Keratinocyte (primary cell): ENCODE measurements at regions not wholly inside any gene's neighbourhood (a gene's known extent, or its start where the extent isn't known, plus 50 kb on each side); places are given as distances from the start of the nearest gene placed in this dataset.

ENCODE experiments used
- DNase-seq: peaks from one replicate; pipeline ENCODE4 v3.0.0-alpha.2; 2011; ENCODE audit warnings: low read depth, missing footprints, low spot score
- FAIRE-seq: peaks from 2 replicates; lab custom pipeline; 2011; peaks lifted over from hg19 to GRCh38; lab: Jason Lieb, UNC
- H2AFZ ChIP-seq: 2 replicates; pipeline ENCODE4 v1.6.0; 2012; ENCODE audit warnings: low read length, control low read depth, inconsistent platforms; ENCODE audit not compliant: control insufficient read depth
- H3K27ac ChIP-seq: 2 replicates; pipeline ENCODE4 v1.5.1; 2011; ENCODE audit warnings: low read length; ENCODE audit not compliant: control insufficient read depth, insufficient read depth
- H3K27me3 ChIP-seq: 3 replicates; pipeline ENCODE4 v1.6.0; 2011; ENCODE audit warnings: low read length; ENCODE audit not compliant: control insufficient read depth, insufficient read depth; ENCODE audit errors: extremely low read depth
- H3K36me3 ChIP-seq, 2 experiments: 2 replicates in 1 of 2; 3 replicates in 1 of 2; pipeline ENCODE4 v1.5.1; 2011; ENCODE audit warnings: low read length in 2 of 2, mild to moderate bottlenecking in 1 of 2; ENCODE audit not compliant: control insufficient read depth in 2 of 2, insufficient read depth in 2 of 2; ENCODE audit errors: extremely low read depth in 1 of 2
- H3K4me1 ChIP-seq: 3 replicates; pipeline ENCODE4 v1.5.1; 2011; ENCODE audit warnings: low read length; ENCODE audit not compliant: control insufficient read depth, insufficient read depth; ENCODE audit errors: extremely low read depth
- H3K4me2 ChIP-seq: 3 replicates; pipeline ENCODE4 v1.6.0; 2011; ENCODE audit warnings: low read depth, low read length; ENCODE audit not compliant: control insufficient read depth, insufficient read depth; ENCODE audit errors: extremely low read depth
- H3K4me3 ChIP-seq, 3 experiments: fragments of 200-600 bp in 1 of 3; sonication (generic) in 1 of 3; 2 replicates in 2 of 3; 3 replicates in 1 of 3; pipeline ENCODE4 v1.5.1; 2011 to 2016; ENCODE audit warnings: low read length in 3 of 3, mild to moderate bottlenecking in 3 of 3, control low read depth in 2 of 3, inconsistent platforms in 1 of 3, low read depth in 1 of 3, mixed read lengths in 1 of 3, mixed run types in 1 of 3, moderate library complexity in 1 of 3; ENCODE audit not compliant: control insufficient read depth in 2 of 3, insufficient read depth in 2 of 3; ENCODE audit errors: extremely low read depth in 1 of 3
- H3K79me2 ChIP-seq: 2 replicates; pipeline ENCODE4 v1.6.0; 2012; ENCODE audit warnings: low read length; ENCODE audit not compliant: control insufficient read depth, insufficient read depth
- H3K9ac ChIP-seq: 3 replicates; pipeline ENCODE4 v1.6.0; 2011; ENCODE audit warnings: low read length; ENCODE audit not compliant: control insufficient read depth, insufficient read depth; ENCODE audit errors: extremely low read depth
- H3K9me1 ChIP-seq: 3 replicates; pipeline ENCODE4 v1.6.0; 2011; ENCODE audit warnings: low read length; ENCODE audit not compliant: control insufficient read depth, insufficient read depth; ENCODE audit errors: extremely low read depth
- H3K9me3 ChIP-seq: 2 replicates; pipeline ENCODE4 v1.5.1; 2012; ENCODE audit warnings: low read depth, low read length; ENCODE audit not compliant: control insufficient read depth
- H4K20me1 ChIP-seq: 3 replicates; pipeline ENCODE4 v1.6.0; 2011; ENCODE audit warnings: low read length; ENCODE audit not compliant: control insufficient read depth, insufficient read depth; ENCODE audit errors: extremely low read depth
- EZH2 ChIP-seq: IDR thresholded peaks from one replicate; pipeline ENCODE4 v1.6.1; 2012; ENCODE audit warnings: inconsistent platforms, mild to moderate bottlenecking, low read length, moderate library complexity
- dilution Hi-C: fragments of 300-500 bp; cut with MboI; formaldehyde crosslinking; loops from one replicate; pipeline ENCODE4 v1.7.0; 2020; ENCODE audit warnings: low sequenced_read_pairs; ENCODE audit not compliant: extremely low pct_ligation_motif_present
- TF ChIP-seq, protein P1 (sequence below), 3 experiments: IDR thresholded peaks in 1 of 3; conservative IDR thresholded peaks in 1 of 3; optimal IDR thresholded peaks in 1 of 3; 2 replicates in 2 of 3; 3 replicates in 1 of 3; pipeline versions ENCODE3 to v1.5.1; 2011; ENCODE audit warnings: low read length in 3 of 3, mild to moderate bottlenecking in 3 of 3, moderate library complexity in 2 of 3, control low read depth in 1 of 3, inconsistent platforms in 1 of 3; ENCODE audit not compliant: insufficient read depth in 2 of 3; ENCODE audit errors: extremely low read depth in 1 of 3

- Histone ChIP-seq H2AFZ (no peak overlapping the region), H3K4me3 (no peak overlapping the region), H3K9me3 (no peaks in the 10 kb centered on the region), H3K27me3 (peaks cover 25% of the 10 kb centered on the region), H3K36me3 (no peaks in the 10 kb centered on the region), H3K4me2 (no peak overlapping the region), H3K9ac (no peak overlapping the region), H4K20me1 (peaks cover 2% of the 10 kb centered on the region), H3K79me2 (no peaks in the 10 kb centered on the region), H3K9me1 (no peaks in the 10 kb centered on the region), H3K27ac (no peak overlapping the region), H3K4me1 (peaks cover 13% of the 10 kb centered on the region)
- dilution Hi-C loops, result no loop called here
- no peak for FAIRE-seq
- no peak for DNase-seq
- TF ChIP-seq EZH2, result no peak
- TF ChIP-seq, protein P1, sequence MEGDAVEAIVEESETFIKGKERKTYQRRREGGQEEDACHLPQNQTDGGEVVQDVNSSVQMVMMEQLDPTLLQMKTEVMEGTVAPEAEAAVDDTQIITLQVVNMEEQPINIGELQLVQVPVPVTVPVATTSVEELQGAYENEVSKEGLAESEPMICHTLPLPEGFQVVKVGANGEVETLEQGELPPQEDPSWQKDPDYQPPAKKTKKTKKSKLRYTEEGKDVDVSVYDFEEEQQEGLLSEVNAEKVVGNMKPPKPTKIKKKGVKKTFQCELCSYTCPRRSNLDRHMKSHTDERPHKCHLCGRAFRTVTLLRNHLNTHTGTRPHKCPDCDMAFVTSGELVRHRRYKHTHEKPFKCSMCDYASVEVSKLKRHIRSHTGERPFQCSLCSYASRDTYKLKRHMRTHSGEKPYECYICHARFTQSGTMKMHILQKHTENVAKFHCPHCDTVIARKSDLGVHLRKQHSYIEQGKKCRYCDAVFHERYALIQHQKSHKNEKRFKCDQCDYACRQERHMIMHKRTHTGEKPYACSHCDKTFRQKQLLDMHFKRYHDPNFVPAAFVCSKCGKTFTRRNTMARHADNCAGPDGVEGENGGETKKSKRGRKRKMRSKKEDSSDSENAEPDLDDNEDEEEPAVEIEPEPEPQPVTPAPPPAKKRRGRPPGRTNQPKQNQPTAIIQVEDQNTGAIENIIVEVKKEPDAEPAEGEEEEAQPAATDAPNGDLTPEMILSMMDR (optimal IDR thresholded peaks at IDR 0.05 in 1 of 3, IDR thresholded peaks at IDR 0.05 in 1 of 3, conservative IDR thresholded peaks at IDR 0.05 in 1 of 3; ENCODE audit: extremely low read depth in 1 of 3, insufficient read depth in 2 of 3, low read length in 3 of 3), result no peak
Observed at GRCh38 chr2:19800796-19801195, 101.0 kb downstream of the TTC32 start.

DNA sequence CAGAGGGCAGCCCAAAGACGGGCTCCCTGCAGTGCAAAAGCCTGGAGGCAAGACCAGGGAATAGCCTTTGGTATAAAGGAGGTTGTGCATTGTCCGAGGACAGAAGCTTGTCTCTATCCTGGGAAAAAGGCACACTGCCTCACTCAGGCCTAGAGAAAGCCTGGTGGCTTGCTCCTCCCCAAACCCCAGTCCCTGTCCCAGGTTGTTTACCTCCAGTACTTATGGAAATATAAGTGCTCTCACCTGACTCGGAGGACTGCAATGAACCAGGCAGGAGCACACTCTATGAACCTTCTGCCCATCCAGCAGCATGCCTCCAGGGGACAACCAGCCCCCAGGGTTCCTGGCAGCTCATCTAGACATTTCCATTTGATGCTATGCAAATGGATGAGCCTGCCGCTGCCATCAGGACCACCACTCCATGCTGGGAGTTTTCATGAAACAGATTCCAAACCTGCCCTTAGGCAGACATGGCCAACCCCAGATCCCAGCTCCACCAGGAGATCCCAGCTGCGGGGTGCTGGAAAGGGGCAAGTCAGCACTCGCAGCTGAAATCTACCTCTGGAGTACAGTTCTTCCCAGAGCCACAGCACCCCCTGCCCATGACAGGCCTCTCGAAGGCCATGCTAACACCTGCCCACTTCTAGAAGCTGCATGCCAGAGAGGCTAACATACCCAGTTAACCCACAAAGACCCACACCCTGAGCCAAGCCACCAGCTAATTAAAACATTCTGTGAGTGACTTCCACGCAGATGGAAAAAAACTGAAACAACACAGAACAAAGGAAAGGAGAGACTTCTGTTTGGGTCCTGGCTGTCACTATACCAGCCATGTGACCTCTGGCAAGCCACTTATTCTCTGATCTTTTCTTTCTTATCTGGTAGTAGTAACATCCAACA is 101.7 kb downstream of the TTC32 start:
- Histone ChIP-seq H3K36me3 (no peaks in the 10 kb centered on the region), H3K9me3 (no peaks in the 10 kb centered on the region), H3K4me2 (no peak overlapping the region), H2AFZ (no peak overlapping the region), H4K20me1 (peaks cover 2% of the 10 kb centered on the region), H3K4me1 (peaks cover 15% of the 10 kb centered on the region), H3K27me3 (peaks cover 25% of the 10 kb centered on the region), H3K79me2 (no peaks in the 10 kb centered on the region), H3K9me1 (no peaks in the 10 kb centered on the region), H3K9ac (no peak overlapping the region), H3K27ac (no peak overlapping the region), H3K4me3 (no peak overlapping the region)
- dilution Hi-C loops, result no loop called here
- no peak for DNase-seq
- TF ChIP-seq, protein P1 (optimal IDR thresholded peaks at IDR 0.05 in 1 of 3, IDR thresholded peaks at IDR 0.05 in 1 of 3, conservative IDR thresholded peaks at IDR 0.05 in 1 of 3; ENCODE audit: extremely low read depth in 1 of 3, insufficient read depth in 2 of 3, low read length in 3 of 3), result no peak
- TF ChIP-seq EZH2, result no peak
- FAIRE-seq, result no peak
